CD4-positive, CD25-positive, alpha-beta regulatory T cell (primary cell): ENCODE measurements at regions not wholly inside any gene's neighbourhood (a gene's known extent, or its start where the extent isn't known, plus 50 kb on each side); places are given as distances from the start of the nearest gene placed in this dataset.

ENCODE experiments used
- ATAC-seq, 2 donors: fragments of 150-1000 bp; cut with Tn5 transposase; one replicate each; pipeline ENCODE4 v1.10.0; 2021; ENCODE audit warnings: low read depth in 2 of 2, moderate number of reproducible peaks in 2 of 2, moderate library complexity in 1 of 2
- DNase-seq, 3 donors: peaks; one replicate each; pipeline versions ENCODE4 v3.0.0 to v3.0.0-alpha.2; 2012 to 2022; ENCODE audit warnings: mixed read lengths in 1 of 3
- H3K27ac ChIP-seq: one replicate; pipeline ENCODE4 v1.7.0; 2013; ENCODE audit warnings: mild to moderate bottlenecking, low read length; ENCODE audit not compliant: insufficient read depth, poor library complexity, severe bottlenecking
- H3K27me3 ChIP-seq: one replicate; pipeline ENCODE4 v1.7.0; 2013; ENCODE audit warnings: low read length; ENCODE audit not compliant: control insufficient read depth, insufficient read depth
- H3K36me3 ChIP-seq: one replicate; pipeline ENCODE4 v1.7.0; 2013; ENCODE audit warnings: mild to moderate bottlenecking, low read length, moderate library complexity; ENCODE audit not compliant: control insufficient read depth, insufficient read depth
- H3K4me1 ChIP-seq: 2 replicates; pipeline ENCODE4 v1.7.0; 2013; ENCODE audit warnings: mild to moderate bottlenecking, low read length; ENCODE audit not compliant: insufficient read depth, control insufficient read depth, poor library complexity, severe bottlenecking
- H3K4me3 ChIP-seq: one replicate; pipeline ENCODE4 v1.7.0; 2013; ENCODE audit warnings: low read depth, mild to moderate bottlenecking, low read length, moderate library complexity
- H3K9me3 ChIP-seq, 2 experiments: 1 replicate in 1 of 2; 2 replicates in 1 of 2; pipeline ENCODE4 v1.7.0; 2013; ENCODE audit warnings: low read length in 2 of 2, mild to moderate bottlenecking in 1 of 2, moderate library complexity in 1 of 2; ENCODE audit not compliant: control insufficient read depth in 2 of 2
- H3K27ac Mint-ChIP-seq, 3 donors: one replicate each; pipeline ENCODE4 v1.8.0; 2020 to 2022; ENCODE audit warnings: mild to moderate bottlenecking in 3 of 3, mixed read lengths in 3 of 3, moderate library complexity in 2 of 3
- H3K27me3 Mint-ChIP-seq: one replicate; pipeline ENCODE4 v1.8.0; 2022; ENCODE audit warnings: mild to moderate bottlenecking, mixed read lengths
- H3K36me3 Mint-ChIP-seq: one replicate; pipeline ENCODE4 v1.8.0; 2020; ENCODE audit warnings: mixed read lengths
- H3K4me1 Mint-ChIP-seq, 4 donors: one replicate each; pipeline ENCODE4 v1.8.0; 2020 to 2022; ENCODE audit warnings: mixed read lengths in 4 of 4, mild to moderate bottlenecking in 1 of 4
- H3K4me3 Mint-ChIP-seq, 4 donors: one replicate each; pipeline ENCODE4 v1.8.0; 2020 to 2022; ENCODE audit warnings: mild to moderate bottlenecking in 4 of 4, mixed read lengths in 4 of 4, moderate library complexity in 3 of 4
- H3K9me3 Mint-ChIP-seq, 7 donors: one replicate each; pipeline ENCODE4 v1.8.0; 2020 to 2022; ENCODE audit warnings: mixed read lengths in 7 of 7, mild to moderate bottlenecking in 3 of 7, moderate library complexity in 2 of 7

DNA sequence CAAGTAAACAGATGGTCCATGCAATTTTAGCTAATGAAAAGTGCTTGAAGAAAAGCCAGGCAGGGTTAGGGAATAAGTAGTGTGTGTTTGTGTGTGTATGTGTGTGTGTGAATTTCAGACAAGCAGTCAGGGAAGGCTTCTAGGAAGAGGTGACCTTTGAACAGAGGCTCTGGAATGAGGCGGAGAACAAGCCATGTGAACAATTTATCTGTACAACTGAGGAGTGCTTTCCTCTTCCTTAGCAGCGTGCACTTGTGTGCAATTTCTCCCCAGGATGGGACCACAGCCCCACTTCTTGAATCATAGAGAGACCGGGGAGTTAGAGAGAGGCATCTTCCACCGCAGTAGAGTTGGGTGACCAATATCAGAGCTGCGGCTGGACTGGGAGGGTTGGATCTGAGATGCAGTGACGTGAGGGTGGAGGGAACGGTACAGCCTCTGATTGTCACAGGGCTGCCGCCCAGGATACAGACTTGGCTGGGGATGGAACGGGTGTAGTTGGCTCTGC, 69.2 kb upstream of the FAM171A1 start:
- H3K4me1 Mint-ChIP-seq = no peaks in the 10 kb centered on the region
- peaks cover 0 to 2% (median 0%) of the 10 kb centered on the region in 7 donors for H3K9me3 Mint-ChIP-seq
- H3K4me3 Mint-ChIP-seq = no peak overlapping the region
- H3K4me3 ChIP-seq = no peak overlapping the region
- DNase-seq = no peak
- peaks cover 12% of the 10 kb centered on the region for H3K27me3 ChIP-seq
- H3K27ac Mint-ChIP-seq = no peak overlapping the region
- no peaks in the 10 kb centered on the region for H3K36me3 Mint-ChIP-seq
- no peaks in the 10 kb centered on the region for H3K36me3 ChIP-seq
- H3K27me3 Mint-ChIP-seq = peaks cover 25% of the 10 kb centered on the region
- no peak overlapping the region for H3K27ac ChIP-seq
- ATAC-seq = no peak
- H3K9me3 ChIP-seq = no peaks in the 10 kb centered on the region
- H3K4me1 ChIP-seq = no peaks in the 10 kb centered on the region

GRCh38 chr10:15439341-15439842, 68.3 kb upstream of the FAM171A1 start:
- Mint-ChIP-seq H3K27me3 (peaks cover 25% of the 10 kb centered on the region), H3K4me1 (peaks cover 0 to 5% (median 4%) of the 10 kb centered on the region in 4 donors), H3K36me3 (no peaks in the 10 kb centered on the region), H3K9me3 (peaks cover 0 to 2% (median 0%) of the 10 kb centered on the region in 7 donors), H3K4me3 (no peak overlapping the region), H3K27ac (peak overlapping the region in 1 of 3 donors; percentile 28)
- H3K4me1 ChIP-seq = no peaks in the 10 kb centered on the region
- ATAC-seq (no peak), DNase-seq (no peak)
- H3K36me3 ChIP-seq = no peaks in the 10 kb centered on the region
- peaks cover 15% of the 10 kb centered on the region for H3K27me3 ChIP-seq
- H3K27ac ChIP-seq = no peak overlapping the region
- no peak overlapping the region for H3K4me3 ChIP-seq
- no peaks in the 10 kb centered on the region for H3K9me3 ChIP-seq

- peaks cover 35% of the 10 kb centered on the region for H3K27me3 Mint-ChIP-seq
Observed at GRCh38 chr10:15436696-15437095, 65.6 kb upstream of the FAM171A1 start.

DNA sequence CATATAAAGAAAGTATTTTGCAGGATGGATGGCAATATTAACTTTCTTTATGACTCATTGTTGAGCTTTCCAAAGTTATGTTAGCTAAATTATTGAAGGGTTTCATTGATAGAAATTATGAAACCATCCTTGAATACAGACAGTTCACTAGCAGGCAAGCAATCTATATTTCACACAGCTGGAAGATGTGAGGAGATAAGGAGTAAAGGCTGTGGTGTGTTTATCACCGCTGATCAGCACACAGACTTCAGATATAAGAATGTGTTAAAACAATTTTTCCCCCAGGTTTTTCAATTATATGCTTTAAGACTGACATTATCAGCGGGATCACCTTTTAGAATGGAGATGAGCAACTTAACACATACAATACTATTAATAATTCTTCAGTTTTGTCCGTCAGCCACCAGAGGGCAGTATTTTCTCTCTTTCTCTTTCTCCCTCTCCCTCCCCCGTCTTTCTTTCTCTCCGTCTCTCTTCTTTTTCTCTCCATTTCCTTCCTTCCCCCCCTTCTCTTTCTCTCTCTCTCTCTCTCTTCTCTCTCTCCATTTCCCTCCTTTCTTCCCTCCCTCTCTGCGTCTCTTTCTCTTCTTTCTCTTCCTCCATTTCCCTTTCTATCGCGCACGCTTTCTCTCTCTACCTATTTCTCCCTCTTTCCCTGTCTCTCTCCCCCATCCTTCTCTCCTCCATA, 62.9 kb upstream of the FAM171A1 start:
- H3K27me3 ChIP-seq = peaks cover 8% of the 10 kb centered on the region
- no peaks in the 10 kb centered on the region for H3K36me3 ChIP-seq
- no peak overlapping the region for H3K27ac ChIP-seq
- DNase-seq = peak; percentile 12 to 65 (median 63)
- Mint-ChIP-seq H3K27ac (peak overlapping the region in 1 of 3 donors; percentile 38), H3K4me3 (peak overlapping the region in 3 of 4 donors; percentile 69 to 84 (median 82)), H3K36me3 (no peaks in the 10 kb centered on the region), H3K27me3 (peaks cover 30% of the 10 kb centered on the region), H3K4me1 (peaks cover 0 to 11% (median 8%) of the 10 kb centered on the region in 4 donors), H3K9me3 (no peaks in the 10 kb centered on the region)
- no peaks in the 10 kb centered on the region for H3K4me1 ChIP-seq
- ATAC-seq = peak in 1 of 2 donors; percentile 55
- no peaks in the 10 kb centered on the region for H3K9me3 ChIP-seq
- peak overlapping the region; percentile 72 for H3K4me3 ChIP-seq

More at GRCh38 chr10:15436696-15437095, 65.6 kb upstream of the FAM171A1 start:
- Mint-ChIP-seq H3K36me3 (no peaks in the 10 kb centered on the region), H3K9me3 (peaks cover 0 to 2% (median 0%) of the 10 kb centered on the region in 7 donors), H3K27ac (no peak overlapping the region), H3K4me1 (peaks cover 0 to 11% (median 8%) of the 10 kb centered on the region in 4 donors), H3K4me3 (no peak overlapping the region)
- ATAC-seq (no peak), DNase-seq (no peak)
- no peaks in the 10 kb centered on the region for H3K36me3 ChIP-seq
- peaks cover 17% of the 10 kb centered on the region for H3K27me3 ChIP-seq
- no peaks in the 10 kb centered on the region for H3K4me1 ChIP-seq
- H3K27ac ChIP-seq = no peak overlapping the region
- H3K4me3 ChIP-seq = no peak overlapping the region
- no peaks in the 10 kb centered on the region for H3K9me3 ChIP-seq

GRCh38 chr10:15432266-15432665, 61.2 kb upstream of the FAM171A1 start:
- H3K36me3 ChIP-seq = no peaks in the 10 kb centered on the region
- ATAC-seq (no peak), DNase-seq (no peak)
- H3K27ac ChIP-seq = no peak overlapping the region
- no peaks in the 10 kb centered on the region for H3K36me3 Mint-ChIP-seq
- H3K27me3 Mint-ChIP-seq = peaks cover 32% of the 10 kb centered on the region
- no peaks in the 10 kb centered on the region for H3K9me3 Mint-ChIP-seq
- peaks cover 0 to 11% (median 8%) of the 10 kb centered on the region in 4 donors for H3K4me1 Mint-ChIP-seq
- no peak overlapping the region for H3K27ac Mint-ChIP-seq
- no peaks in the 10 kb centered on the region for H3K4me1 ChIP-seq
- no peak overlapping the region for H3K4me3 Mint-ChIP-seq
- H3K4me3 ChIP-seq = no peak overlapping the region
- peaks cover 8% of the 10 kb centered on the region for H3K27me3 ChIP-seq
- H3K9me3 ChIP-seq = no peaks in the 10 kb centered on the region

GRCh38 chr10:15430969-15431771, 60.1 kb upstream of the FAM171A1 start:
- Histone ChIP-seq H3K4me1 (no peaks in the 10 kb centered on the region), H3K36me3 (no peaks in the 10 kb centered on the region), H3K9me3 (no peaks in the 10 kb centered on the region), H3K27ac (no peak overlapping the region), H3K4me3 (no peak overlapping the region), H3K27me3 (peaks cover 8% of the 10 kb centered on the region)
- H3K4me3 Mint-ChIP-seq = no peak overlapping the region
- H3K27me3 Mint-ChIP-seq = peaks cover 26% of the 10 kb centered on the region
- H3K36me3 Mint-ChIP-seq = no peaks in the 10 kb centered on the region
- H3K27ac Mint-ChIP-seq = peak overlapping the region in 1 of 3 donors; percentile 53
- DNase-seq (no peak), ATAC-seq (no peak)
- peaks cover 0 to 11% (median 8%) of the 10 kb centered on the region in 4 donors for H3K4me1 Mint-ChIP-seq
- H3K9me3 Mint-ChIP-seq = no peaks in the 10 kb centered on the region

DNA sequence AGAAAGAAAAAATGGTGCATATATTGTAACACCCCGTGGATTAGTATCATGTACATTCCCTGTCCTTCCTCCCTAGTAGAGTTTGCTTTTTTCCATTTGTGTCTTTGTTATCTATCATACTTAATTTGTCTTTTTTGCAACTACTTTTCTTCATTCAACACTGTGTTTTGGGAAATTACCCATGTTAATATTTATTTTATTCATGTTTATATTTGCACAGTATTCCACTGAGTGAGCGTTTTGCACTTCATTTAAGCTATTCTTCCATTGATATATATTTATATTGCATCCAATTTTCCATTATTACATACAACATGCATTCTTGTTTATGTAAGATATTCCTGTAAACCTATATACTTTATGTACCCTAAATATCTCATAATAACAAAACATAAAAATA, 57.6 kb upstream of the FAM171A1 start:
- Histone ChIP-seq H3K27me3 (peaks cover 2% of the 10 kb centered on the region), H3K36me3 (no peaks in the 10 kb centered on the region), H3K27ac (no peak overlapping the region), H3K9me3 (no peaks in the 10 kb centered on the region), H3K4me3 (no peak overlapping the region), H3K4me1 (no peaks in the 10 kb centered on the region)
- ATAC-seq (no peak), DNase-seq (no peak)
- Mint-ChIP-seq H3K9me3 (no peaks in the 10 kb centered on the region), H3K36me3 (no peaks in the 10 kb centered on the region), H3K27me3 (peaks cover 15% of the 10 kb centered on the region), H3K4me1 (peaks cover 0 to under 1% (median under 1%) of the 10 kb centered on the region in 4 donors), H3K4me3 (no peak overlapping the region), H3K27ac (no peak overlapping the region)
